Fibroblast of skin of scalp (primary cell): ENCODE measurements at regions not wholly inside any gene's neighbourhood (a gene's known extent, or its start where the extent isn't known, plus 50 kb on each side); places are given as distances from the start of the nearest gene placed in this dataset.

Experiments used
- DNase-seq: peaks from one replicate; pipeline ENCODE4 v3.0.0-alpha.2; 2013

DNA sequence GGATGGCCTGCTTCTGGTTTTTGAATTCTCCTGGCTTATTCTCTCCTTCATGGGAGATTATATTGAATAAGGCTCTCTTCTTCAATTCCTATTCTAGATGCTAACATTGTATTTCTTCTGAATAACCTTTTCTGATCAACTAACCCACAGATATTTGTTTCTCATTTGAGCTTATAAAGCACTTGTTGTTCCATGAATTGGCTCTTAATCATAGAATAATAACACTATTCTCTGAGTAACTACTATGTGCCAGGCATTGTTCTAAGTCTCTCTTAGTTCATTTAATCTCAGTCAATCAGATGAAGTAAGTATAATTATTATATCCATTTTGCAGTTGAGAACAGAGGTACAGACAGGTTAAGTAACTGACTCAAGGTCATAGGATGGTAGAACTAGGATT, 136.3 kb upstream of the MLIP start:
- no peak for DNase-seq

DNA sequence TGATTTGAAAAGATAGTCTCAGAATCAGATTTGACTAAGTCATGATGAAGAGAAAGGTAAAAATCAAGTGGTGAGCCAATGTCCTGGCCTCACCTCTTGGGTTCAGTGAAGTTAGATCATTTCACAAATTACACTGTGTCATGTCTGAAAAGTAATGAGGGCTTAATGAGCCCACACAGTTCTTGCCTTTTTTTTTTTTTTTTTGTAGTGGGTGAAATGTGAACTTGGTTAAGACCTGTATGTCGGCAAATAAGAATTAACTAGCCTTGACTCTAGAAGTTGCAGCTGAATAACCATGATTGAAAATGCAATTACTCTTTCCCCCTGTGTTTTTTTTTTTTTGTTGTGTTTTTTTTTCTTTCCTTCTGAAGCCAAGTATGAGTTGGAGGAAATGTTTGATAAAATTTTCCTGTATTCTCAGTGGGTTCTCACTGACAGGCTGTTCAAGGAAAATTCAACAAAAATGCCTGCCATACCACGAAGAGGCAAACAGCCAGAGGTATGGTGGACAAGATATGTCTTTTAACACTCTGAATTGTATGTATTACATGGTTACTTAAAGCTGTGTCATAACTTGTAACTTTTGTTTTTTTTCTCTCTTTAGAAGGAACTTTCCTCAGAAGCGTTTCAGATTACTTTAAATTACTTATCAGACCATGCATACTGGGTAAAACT, 135.2 kb upstream of the MLIP start:
- DNase-seq: peak; percentile 57

DNA sequence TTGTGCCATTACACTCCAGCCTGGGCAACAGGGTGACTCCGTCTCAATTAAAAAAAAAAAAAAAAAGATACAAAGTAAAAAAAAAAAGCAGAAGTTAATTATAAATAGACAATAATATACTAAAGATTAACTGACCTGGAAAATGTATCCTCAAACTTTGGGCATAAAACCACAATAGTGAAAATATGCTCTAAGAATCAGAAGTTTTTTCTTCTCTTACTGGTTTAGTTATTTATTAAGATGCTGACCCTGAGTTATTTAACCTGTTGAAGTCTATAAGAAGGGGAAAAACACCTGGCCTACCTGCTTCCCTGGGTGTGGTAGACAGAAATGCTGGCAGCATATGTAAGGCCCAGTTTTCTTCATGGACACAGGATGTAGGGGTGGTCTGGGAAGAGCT, 133.7 kb upstream of the MLIP start:
- no peak for DNase-seq

DNA sequence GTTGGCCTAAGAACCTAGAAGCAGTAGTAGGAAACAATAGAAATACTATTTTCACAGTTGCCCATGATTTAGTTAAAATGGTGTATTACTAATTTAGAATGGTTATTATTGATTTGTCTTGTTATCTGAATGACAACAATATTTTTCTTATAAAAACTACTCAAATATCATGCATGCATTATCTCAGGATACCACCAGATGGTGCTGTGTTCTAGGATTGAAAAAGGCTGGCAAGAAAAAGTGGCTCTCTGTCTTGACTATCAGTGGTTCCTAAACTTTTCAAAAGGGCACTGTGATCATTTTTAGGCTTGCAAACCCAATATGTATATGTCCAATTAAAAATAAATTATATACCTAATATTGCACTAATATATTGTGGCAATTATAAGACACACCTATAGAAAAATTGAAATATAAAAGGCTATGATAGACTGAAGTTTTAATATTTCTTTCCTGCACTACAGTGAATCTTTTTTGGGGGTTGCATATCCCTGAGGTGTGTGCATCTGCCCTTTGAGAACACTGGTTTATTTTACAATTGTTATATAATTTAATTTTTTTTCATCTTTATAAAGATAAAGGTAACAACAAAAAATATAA, 131.7 kb upstream of the MLIP start:
- peak; percentile 43 for DNase-seq

DNA sequence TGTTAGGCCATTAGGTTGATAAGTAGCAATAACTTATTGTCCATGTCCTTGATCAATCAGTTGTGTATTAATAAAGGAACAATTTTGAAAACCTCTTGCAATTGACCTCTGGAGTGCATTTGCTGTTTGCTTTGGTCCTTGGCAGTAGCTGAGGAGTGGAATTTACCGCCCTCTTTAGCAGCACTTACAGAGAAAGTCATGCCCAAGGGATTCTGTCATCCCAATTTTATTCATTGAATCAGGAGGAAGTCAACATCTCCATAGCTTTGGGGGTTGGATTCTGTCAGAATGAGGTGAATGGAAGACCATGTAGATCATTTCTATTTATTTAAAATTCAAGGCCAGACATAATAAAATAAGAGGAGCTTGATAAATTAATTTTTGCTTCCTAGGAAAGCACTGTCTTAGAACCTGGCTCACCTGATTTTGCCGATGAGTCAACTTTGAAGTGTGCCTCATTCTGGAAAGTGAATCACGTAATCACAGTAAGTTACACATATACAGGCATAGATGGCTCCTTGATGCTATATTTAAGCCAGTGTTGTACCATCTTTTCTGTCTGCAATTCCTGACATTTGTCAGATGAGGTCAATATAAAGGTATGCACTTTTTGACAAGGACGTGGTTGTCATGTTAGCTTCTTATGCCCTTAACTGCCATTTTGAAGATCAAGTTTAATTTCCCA, 128.7 kb upstream of the MLIP start:
- no peak for DNase-seq

DNA sequence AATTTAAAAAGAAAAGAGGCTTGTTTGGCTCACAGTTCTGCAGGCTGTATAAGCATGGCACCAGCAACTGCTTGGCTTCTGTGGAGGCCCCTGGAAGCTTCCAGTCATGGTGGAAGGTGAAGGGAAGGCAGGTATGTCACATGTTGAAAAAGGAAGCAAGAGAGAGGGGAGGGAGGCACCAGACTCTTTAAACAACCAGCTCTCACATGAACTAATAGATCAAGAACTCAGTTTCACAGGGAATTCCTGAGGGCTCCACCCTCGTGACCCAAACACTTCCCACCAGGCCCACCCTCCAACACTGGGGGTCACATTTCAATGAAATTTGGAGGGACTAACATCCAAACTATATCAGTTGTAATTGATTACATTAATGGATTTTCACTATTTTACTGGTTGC, 127.9 kb upstream of the MLIP start:
- DNase-seq: no peak

DNA sequence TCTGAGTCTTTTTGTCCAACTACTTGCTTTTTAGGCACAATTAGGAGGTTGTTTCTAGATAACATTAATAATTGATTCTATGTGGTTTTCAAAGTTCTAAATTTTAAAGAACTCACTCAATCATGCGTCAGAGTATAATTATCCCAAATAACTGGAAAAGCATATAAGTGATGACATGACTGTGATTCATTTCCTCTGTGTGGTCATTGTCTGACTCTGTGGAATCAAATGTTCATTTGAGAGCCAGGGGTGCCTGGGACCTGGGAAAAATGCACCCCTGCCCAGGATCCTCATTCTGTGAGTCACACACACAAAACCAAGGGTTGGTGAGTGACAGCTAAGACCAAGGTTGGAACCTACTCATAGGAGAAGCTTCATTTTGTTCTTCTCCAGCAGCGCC, 127.1 kb upstream of the MLIP start:
- DNase-seq: peak; percentile 92

DNA sequence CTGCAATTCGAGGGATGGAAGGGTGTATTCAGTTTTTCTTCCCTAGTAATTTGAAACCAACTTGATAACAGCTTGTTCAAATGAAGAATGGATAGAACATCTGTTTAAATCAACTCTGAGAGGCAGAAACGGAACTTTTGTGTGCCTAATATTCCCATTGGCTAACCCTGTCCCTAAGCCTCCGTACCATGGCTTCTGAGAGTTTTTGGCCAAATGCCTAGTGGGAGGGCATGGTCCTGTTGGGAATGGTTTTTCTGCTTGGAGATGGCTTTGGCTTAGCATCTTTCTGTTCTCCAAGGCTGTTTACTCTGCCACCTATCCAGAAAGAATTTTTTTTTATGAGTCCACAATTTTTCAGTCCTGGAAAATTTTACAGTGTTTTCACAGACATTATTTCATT, 126.7 kb upstream of the MLIP start:
- no peak for DNase-seq

DNA sequence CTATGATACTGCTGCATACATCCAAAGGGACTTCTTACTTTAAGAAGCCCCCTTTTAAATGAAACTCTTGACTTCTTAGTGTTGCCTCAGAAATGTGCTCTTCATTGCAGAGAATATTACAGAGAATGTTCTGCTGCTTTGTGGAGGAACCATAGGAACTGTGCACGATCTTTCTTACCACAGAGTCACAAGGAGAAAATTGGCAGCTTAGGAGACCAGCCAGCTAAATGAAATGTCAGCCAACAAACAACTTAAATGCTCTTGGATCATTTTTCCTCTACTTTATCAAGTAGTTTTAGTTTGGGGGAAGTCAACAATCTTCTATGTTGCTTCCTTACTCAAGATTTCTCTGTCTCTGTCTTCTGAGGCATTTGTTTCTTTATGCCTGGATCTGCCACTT, 125.9 kb upstream of the MLIP start:
- DNase-seq: no peak

DNA sequence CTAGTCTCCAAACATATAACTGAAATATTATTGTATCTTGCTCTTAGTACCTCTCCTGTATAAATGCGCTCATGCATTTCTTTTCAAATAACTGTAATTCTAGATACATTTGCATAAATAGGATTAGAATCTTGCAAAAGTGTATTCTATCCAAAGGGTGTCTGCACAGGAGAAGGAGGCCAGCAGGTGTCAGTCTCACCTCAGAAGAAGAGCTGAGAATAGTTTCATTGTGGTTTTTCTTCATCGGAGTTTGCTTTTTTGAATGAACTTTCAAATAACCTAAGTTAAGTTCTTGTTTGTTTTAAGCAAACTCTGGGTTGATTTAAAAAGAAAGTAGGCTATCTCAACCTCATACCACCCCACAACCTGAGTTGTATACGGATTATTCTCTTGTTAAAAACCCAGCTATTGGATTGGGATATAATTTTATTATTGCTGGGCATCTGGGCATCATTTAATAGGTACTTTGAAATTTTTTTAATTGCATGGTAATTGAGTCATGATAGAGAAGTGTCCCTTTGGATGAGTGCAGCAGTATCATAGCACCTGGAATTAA, 125.0 kb upstream of the MLIP start:
- peak; percentile 68 for DNase-seq

DNA sequence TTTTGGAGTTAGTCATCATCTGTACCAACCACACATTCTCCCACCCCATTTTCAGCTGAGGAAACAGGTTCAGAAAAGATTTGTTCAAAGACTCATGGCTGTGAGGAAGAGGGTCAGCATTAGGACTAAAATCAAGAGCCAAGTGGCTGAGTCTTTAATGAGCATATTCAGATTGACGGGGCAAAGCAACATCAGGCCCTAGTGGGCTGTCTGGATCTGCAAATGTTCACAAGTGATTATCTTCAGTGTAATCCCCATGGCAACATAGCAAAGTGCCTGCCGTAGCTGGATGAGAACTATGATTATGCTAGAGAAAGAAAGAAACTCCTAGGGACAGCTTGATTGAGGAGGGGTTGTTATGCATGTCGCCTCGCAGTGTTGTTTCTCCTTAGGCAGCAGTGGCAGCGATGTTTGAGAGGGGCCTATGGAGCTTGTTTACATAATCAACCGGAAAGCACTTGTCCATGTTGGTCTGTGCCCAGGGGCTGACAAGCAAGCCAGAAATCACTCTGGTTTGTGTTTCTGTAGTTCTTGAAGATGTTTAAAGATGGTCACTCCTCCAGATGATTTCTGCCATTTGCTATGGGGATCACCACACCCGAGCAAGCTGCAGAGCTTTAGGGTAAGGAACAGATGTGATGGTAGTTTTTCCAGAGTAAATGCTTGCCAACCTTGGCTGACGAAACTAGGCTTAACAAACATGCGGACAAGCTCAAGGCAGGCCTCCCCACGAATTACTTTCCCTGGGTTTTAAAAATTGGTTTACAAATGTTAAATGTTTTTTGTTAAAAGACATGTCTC, 124.3 kb upstream of the MLIP start:
- no peak for DNase-seq

DNA sequence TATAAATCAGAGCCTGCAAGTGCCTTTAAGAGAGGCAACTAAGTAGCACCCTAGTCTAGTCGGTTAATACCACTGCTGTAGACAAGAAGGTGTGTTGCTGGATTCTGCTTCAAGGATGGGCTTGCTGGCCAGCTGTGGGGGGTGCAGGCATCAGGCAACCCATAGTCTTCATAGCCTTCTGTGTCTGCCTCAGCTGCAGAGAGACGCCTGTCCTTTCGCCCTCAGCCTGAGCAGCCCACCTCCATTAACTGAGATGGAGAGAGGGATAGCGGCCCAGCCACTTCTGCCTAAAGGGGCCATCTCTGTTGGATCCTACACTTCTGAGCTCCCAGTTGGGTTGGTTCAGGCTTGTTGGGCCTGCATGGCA, 123.7 kb upstream of the MLIP start:
- DNase-seq: no peak

DNA sequence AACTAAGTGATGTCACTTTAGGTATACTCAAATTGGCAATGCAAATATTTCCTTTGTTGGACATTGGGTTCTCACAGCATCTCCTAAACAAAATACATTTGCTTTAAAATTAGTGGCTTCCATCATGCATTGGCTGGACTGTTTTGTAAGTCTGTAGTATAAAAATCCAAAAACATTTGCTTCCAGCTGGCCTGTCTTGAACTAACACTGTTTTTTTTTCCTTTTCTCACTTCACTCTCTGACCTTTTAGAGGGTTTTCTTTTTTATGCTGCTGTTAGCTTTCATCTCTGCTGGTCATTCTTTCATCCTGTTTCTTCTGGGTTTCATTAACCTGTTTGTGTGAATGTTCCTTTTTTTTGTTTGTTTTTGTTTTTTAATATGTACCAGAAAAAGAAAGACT, 121.7 kb upstream of the MLIP start:
- DNase-seq: no peak

DNA sequence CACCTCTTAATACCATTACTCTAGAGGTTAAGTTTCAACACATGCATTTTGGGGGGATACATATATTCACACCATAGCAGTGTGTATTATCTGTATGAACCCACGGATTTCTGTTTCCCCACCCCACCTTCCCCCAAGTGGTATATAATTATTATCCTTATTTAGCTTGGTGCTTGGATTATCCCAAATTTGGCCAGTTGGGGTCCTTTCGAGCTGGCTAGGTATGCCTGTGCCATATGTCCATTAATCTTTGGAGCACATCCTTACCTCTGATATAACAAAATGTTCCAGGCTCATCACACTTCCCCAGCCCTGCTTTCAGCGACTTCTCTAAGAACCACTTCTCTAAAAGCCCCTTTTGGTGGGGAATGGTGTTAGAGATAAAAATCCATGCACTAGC, 118.7 kb upstream of the MLIP start:
- no peak for DNase-seq

DNA sequence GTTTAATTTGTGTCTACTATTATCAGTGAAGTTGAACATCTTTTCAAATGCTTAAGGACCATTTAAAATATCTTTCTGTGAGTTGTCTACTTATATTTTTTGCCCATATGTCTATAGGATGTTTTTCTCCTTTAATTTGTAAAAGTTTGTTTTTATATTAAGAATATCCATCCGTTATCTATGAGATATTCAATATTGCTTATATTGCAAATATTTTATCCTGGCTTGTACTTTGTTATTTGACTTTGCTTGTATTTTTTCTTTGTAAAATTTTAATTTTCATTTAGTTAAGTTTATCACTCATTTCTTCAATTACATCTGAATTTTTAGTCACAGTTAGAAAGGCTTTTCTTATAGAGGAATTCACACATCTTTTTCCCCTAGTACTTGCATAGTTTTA, 117.0 kb upstream of the MLIP start:
- no peak for DNase-seq

DNA sequence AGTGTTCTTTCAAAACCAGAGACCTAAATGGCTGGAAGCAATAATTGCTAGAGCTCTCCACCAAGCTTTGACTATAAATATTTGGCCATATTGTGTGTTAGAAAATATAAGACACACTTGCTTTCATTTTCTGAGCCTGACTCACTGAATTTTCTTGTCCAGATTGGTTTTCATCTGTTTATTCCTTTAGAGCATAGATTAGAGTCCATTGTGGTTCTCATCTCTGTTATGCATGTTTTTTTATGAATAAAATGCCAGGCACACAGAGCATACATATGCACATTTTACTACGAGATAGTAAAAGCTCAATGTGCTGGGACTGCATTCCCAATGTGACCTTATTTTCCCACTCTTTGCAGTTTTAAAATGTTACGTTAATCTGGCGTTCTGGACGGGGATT, 115.3 kb upstream of the MLIP start:
- DNase-seq: no peak

DNA sequence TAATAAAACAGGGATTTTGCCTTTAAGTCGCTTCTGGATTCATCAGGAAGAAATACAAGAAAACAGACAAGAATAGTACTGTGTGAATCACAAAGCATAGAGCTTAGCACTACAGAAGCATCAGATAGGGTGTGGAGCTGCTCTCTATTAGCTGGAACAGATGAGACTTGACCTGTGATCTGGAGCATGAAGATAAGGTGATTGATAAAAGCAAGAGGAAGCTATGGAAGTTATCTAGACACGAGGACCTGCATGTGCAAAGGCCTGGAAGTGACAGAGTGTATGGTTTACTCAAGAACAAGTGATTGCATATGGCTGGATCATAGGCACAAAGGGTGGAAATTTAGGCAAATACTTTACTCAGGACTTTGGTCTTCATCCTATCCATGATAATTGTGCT, 112.9 kb upstream of the MLIP start:
- no peak for DNase-seq

DNA sequence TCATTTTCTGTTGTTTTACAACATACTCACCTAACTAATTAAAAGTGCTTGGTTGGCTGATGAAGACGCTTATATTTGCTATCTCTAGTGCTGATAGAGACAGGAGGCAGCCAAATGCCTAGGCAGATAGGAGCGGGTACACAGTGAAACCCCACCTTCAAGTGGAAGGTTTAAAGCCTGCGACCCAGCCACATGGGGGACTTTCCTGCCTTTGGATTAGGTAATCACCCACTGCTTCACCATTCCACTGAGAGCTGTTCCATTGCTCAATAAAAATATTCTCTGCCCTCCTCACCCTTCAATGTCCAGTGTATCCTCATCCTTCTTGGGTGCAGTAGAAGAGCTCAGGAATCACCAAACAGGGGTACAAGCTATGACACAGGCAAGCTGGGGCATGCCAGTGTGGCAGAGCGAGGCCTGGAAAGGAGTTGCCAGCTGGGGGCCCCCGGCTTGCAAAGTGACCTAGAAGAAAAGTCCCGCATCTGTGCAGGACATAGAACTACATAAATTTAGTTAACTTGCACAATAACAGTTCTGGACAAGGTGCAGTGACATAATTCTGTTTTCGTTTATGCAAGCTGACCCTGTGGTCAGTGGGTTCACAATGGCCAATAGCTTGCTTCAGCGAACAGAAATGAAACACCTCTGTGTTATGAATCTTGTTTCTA, 112.0 kb upstream of the MLIP start:
- no peak for DNase-seq

DNA sequence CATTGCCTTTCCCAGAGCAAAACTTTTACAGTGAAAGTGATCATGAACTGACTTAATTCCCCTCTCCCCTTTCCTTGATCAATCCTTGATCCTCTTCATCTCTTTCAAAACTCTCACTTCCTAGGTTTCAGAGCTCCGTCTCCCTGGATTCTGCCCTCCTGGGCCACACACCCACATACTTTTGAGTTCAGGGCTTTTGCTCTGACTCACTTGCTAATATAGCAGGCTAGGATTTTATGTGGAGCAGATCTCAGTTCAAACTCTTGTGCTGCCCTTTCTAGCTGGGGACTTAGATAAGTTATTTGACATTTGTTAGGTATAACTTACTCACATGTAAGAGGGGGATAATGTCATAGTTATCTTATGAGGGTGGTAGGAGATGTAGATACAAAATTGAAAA, 109.1 kb upstream of the MLIP start:
- DNase-seq: no peak

DNA sequence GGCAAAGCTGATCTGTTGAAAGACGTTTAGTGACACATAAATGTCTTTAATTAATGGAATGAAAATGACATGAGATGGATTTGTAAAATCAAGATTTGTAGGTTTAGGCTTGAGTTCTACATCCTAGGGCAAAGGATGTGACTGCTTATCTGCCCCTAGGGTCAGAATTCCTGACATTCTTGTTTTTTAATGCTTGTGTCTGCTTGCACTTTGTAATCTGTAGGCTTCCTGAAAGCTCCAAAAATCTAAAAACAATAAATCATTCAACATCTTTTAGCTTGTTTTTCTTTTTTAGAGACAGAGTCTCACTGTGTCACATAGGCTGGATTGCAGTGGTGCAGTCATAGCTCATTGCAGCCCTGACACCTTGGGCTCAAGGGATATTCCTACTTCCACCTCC, 107.9 kb upstream of the MLIP start:
- no peak for DNase-seq

DNA sequence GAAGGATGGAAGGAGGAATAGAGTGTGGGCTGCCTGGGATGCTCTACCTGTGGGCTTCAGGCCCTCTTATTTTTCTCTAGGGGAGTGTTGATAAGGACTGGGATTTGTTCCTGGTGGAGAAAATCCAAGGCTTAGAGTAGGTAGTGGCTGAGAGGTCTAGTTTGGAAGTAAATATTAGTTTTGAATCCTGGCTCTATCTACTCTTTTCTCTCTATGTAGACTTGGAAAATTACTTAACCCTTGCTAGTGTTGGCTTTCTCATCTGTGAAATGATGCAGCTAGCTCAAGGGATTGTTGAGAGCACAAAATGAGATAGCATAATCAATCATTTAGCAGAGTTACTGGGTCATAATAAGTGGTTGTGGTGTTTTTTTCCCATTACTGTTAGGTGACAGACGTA, 102.7 kb upstream of the MLIP start:
- DNase-seq: no peak

DNA sequence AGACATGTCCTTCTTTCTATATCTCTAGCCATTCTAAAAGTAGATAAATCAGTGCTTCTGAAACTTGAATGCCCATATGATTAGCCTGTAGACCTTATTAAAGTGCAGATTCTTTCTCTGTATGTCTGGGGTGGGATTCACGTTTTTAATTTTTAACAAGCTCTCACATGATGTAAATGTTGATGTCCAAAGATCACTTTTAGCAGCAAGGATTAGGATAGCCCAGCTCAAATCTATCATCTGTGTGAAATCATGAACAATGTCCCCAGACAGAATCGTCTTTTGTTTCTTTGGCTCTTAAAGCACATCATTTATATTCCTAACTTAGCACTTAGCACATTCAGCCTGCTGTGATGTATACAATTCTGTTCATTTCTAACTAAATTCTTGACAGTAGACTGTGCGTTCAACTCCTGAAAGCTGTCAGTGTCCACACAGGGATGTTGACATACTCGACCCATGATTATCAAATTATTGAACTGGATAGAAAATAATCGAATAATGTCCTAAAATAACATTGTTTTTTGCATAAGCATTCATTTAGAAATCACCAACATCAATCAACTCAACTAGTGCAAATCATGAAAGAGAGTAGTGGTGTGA, 102.1 kb upstream of the MLIP start:
- DNase-seq: no peak
